Esophagus muscularis mucosa (tissue), 4 donors: ENCODE measurements at regions not wholly inside any gene's neighbourhood (a gene's known extent, or its start where the extent isn't known, plus 50 kb on each side); places are given as distances from the start of the nearest gene placed in this dataset.
A peak's percentile ranks its signal among the peaks of the same experiment; 100 is the strongest.

Experiments used
- DNase-seq: peaks from one replicate; pipeline ENCODE4 v3.0.0-alpha.2; 2017; ENCODE audit errors: extremely low spot score
- H3K27ac ChIP-seq, 4 donors: fragments of 200-600 bp; sonication (generic); replicated peaks in 1 of 4; 1 replicate in 3 of 4; 2 replicates in 1 of 4; pipeline ENCODE4 v1.5.1; 2016 to 2019; ENCODE audit warnings: mild to moderate bottlenecking in 1 of 4
- H3K27me3 ChIP-seq, 4 donors: fragments of 200-600 bp; sonication (generic); one replicate each; pipeline versions ENCODE4 v1.5.1 to v1.6.0; 2016 to 2019
- H3K36me3 ChIP-seq, 4 donors: fragments of 200-600 bp; sonication (generic); one replicate each; pipeline ENCODE4 v1.5.1; 2016 to 2019
- H3K4me1 ChIP-seq, 4 donors: fragments of 200-600 bp; sonication (generic); one replicate each; pipeline ENCODE4 v1.5.1; 2016 to 2019
- H3K4me3 ChIP-seq, 4 donors: fragments of 200-600 bp; sonication (generic); 1 replicate in 2 of 4; 2 replicates in 2 of 4; pipeline ENCODE4 v1.5.1; 2016 to 2019; ENCODE audit warnings: mild to moderate bottlenecking in 4 of 4, moderate library complexity in 1 of 4
- H3K9me3 ChIP-seq, 4 donors: fragments of 200-600 bp; sonication (generic); 1 replicate in 3 of 4; 2 replicates in 1 of 4; pipeline ENCODE4 v1.5.1; 2016 to 2019
- CTCF ChIP-seq, 3 experiments: fragments of 200-600 bp in 2 of 3; fragments of 450-650 bp in 1 of 3; sonication (generic) in 2 of 3; IDR thresholded peaks; one replicate each; pipeline ENCODE4 v1.5.1; 2017 to 2019; ENCODE audit warnings: antibody characterized with exemption in 3 of 3, mild to moderate bottlenecking in 2 of 3, moderate library complexity in 1 of 3
- EP300 ChIP-seq: sonication (generic); formaldehyde crosslinking; IDR thresholded peaks from one replicate; pipeline ENCODE4 v1.6.1; 2017; ENCODE audit warnings: antibody characterized with exemption
- POLR2A ChIP-seq: fragments of 450-650 bp; IDR thresholded peaks from one replicate; pipeline ENCODE4 v1.6.1; 2017; ENCODE audit warnings: antibody characterized with exemption, moderate library complexity, mild to moderate bottlenecking, low read depth
- POLR2AphosphoS5 ChIP-seq, 2 donors: sonication (generic); formaldehyde crosslinking; IDR thresholded peaks; one replicate each; pipeline ENCODE4 v1.6.1; 2017; ENCODE audit warnings: antibody characterized with exemption in 2 of 2
- WGBS: methylation state at CpG from one replicate; pipeline ENCODE4 v1.1.5; 2018; 5-methylcytosine and 5-hydroxymethylcytosine counted together
- intact Hi-C: fragments of 100-400 bp; cut with DNase I; formaldehyde crosslinking; loops from one replicate; pipeline ENCODE4 v1.15.1; 2023

GRCh38 chr7:132713893-132714292 lies 137.6 kb upstream of the PLXNA4 start:
- intact Hi-C loops, result no loop called here
- no peak for TF ChIP-seq EP300
- no peak for TF ChIP-seq POLR2A
- no peak for TF ChIP-seq CTCF (IDR thresholded peaks at IDR 0.05)
- no peak for TF ChIP-seq POLR2AphosphoS5 (IDR thresholded peaks at IDR 0.05)
- H3K27me3 ChIP-seq, result no peaks in the 10 kb centered on the region
- WGBS, result 85% methylated on average over 3 of the region's 3 CpGs
- no peak overlapping the region for H3K27ac ChIP-seq
- H3K4me3 ChIP-seq, result no peak overlapping the region
- H3K4me1 ChIP-seq, result no peaks in the 10 kb centered on the region
- no peaks in the 10 kb centered on the region for H3K36me3 ChIP-seq
- H3K9me3 ChIP-seq, result no peaks in the 10 kb centered on the region
- no peak for DNase-seq

GRCh38 chr7:132709971-132710567 lies 133.8 kb upstream of the PLXNA4 start:
- Histone ChIP-seq H3K9me3 (no peaks in the 10 kb centered on the region), H3K27me3 (no peaks in the 10 kb centered on the region), H3K4me1 (no peaks in the 10 kb centered on the region), H3K4me3 (no peak overlapping the region), H3K36me3 (no peaks in the 10 kb centered on the region), H3K27ac (no peak overlapping the region)
- intact Hi-C loops, result no loop called here
- DNase-seq, result no peak
- TF ChIP-seq POLR2A, result no peak
- peak; percentile 29 to 43 (median 29) for TF ChIP-seq CTCF (IDR thresholded peaks at IDR 0.05)
- 77% methylated on average over 7 of the region's 7 CpGs for WGBS

- Histone ChIP-seq H3K4me3 (no peak overlapping the region), H3K27me3 (no peaks in the 10 kb centered on the region), H3K9me3 (no peaks in the 10 kb centered on the region), H3K4me1 (no peaks in the 10 kb centered on the region), H3K27ac (no peak overlapping the region), H3K36me3 (no peaks in the 10 kb centered on the region)
- 89% methylated on average over 5 of the region's 5 CpGs for WGBS
- intact Hi-C loops, result no loop called here
- DNase-seq, result no peak
- no peak for TF ChIP-seq EP300
- TF ChIP-seq CTCF (IDR thresholded peaks at IDR 0.05), result no peak
- TF ChIP-seq POLR2AphosphoS5 (IDR thresholded peaks at IDR 0.05), result no peak
- TF ChIP-seq POLR2A, result no peak
These were observed 132.2 kb upstream of the PLXNA4 start for GRCh38 chr7:132708470-132708869.

GRCh38 chr7:132705146-132705545 lies 128.9 kb upstream of the PLXNA4 start:
- TF ChIP-seq CTCF (IDR thresholded peaks at IDR 0.05), result no peak
- no peak for TF ChIP-seq POLR2AphosphoS5 (IDR thresholded peaks at IDR 0.05)
- no peak for TF ChIP-seq EP300
- no peak for TF ChIP-seq POLR2A
- Histone ChIP-seq H3K36me3 (no peaks in the 10 kb centered on the region), H3K9me3 (peaks cover 0 to 6% (median 0%) of the 10 kb centered on the region in 4 donors), H3K4me1 (no peaks in the 10 kb centered on the region), H3K27ac (no peak overlapping the region), H3K4me3 (no peak overlapping the region), H3K27me3 (no peaks in the 10 kb centered on the region)
- DNase-seq, result no peak
- intact Hi-C loops, result no loop called here
- 67% methylated on average over 5 of the region's 5 CpGs for WGBS

GRCh38 chr7:132703742-132704141 lies 127.5 kb upstream of the PLXNA4 start:
- intact Hi-C loops, result no loop called here
- no peak overlapping the region for H3K4me3 ChIP-seq
- no peaks in the 10 kb centered on the region for H3K27me3 ChIP-seq
- H3K27ac ChIP-seq, result no peak overlapping the region
- H3K4me1 ChIP-seq, result no peaks in the 10 kb centered on the region
- H3K9me3 ChIP-seq, result peaks cover 0 to 6% (median 0%) of the 10 kb centered on the region in 4 donors
- 87% methylated on average over 7 of the region's 7 CpGs for WGBS
- no peak for DNase-seq
- no peaks in the 10 kb centered on the region for H3K36me3 ChIP-seq
- TF ChIP-seq CTCF (IDR thresholded peaks at IDR 0.05), result no peak
- no peak for TF ChIP-seq EP300
- no peak for TF ChIP-seq POLR2A
- no peak for TF ChIP-seq POLR2AphosphoS5 (IDR thresholded peaks at IDR 0.05)
